Caco-2 (cell line): ENCODE measurements at regions not wholly inside any gene's neighbourhood (a gene's known extent, or its start where the extent isn't known, plus 50 kb on each side); places are given as distances from the start of the nearest gene placed in this dataset.

Experiments used
- BruUV-seq: library from RNA; stranded (reverse); fragments of 400-500 nt; replicated peaks from 2 replicates; lab custom pipeline; 2021; lab: Mats Ljungman, UMichigan
- CTCF ChIA-PET: fragments of 300-600 bp; sonication (Branson Sonifier 250); formaldehyde crosslinking; loops from one replicate; lab custom pipeline; 2022; ENCODE audit warnings: antibody characterized with exemption; lab: Charles Lee
- POLR2A ChIA-PET: fragments of 300-600 bp; sonication (Branson Sonifier 250); formaldehyde crosslinking; loops from one replicate; lab custom pipeline; 2022; ENCODE audit warnings: antibody characterized with exemption; lab: Charles Lee
- DNase-seq, 2 experiments: peaks; one replicate each; pipeline versions ENCODE4 v3.0.0 to v3.0.0-alpha.2; 2020 to 2022
- H3K27me3 ChIP-seq: replicated peaks from 2 replicates; pipeline ENCODE4 v1.6.0; 2011; ENCODE audit warnings: low read length; ENCODE audit not compliant: control insufficient read depth, insufficient read depth
- H3K36me3 ChIP-seq: 2 replicates; pipeline ENCODE4 v1.5.1; 2011; ENCODE audit warnings: low read length; ENCODE audit not compliant: control insufficient read depth, insufficient read depth
- H3K4me1 ChIP-seq: fragments of 250-450 bp; sonication (Bioruptor Pico); 2 replicates; pipeline ENCODE4 v1.5.1; 2020; ENCODE audit warnings: mild to moderate bottlenecking
- H3K4me3 ChIP-seq: 2 replicates; pipeline ENCODE4 v1.5.1; 2011; ENCODE audit warnings: low read depth, mild to moderate bottlenecking, control low read depth, low read length
- H3K9me3 ChIP-seq: fragments of 250-450 bp; sonication (Bioruptor Pico); 2 replicates; pipeline ENCODE4 v1.5.1; 2020; ENCODE audit warnings: mild to moderate bottlenecking, moderate library complexity
- H3K27ac Mint-ChIP-seq: one replicate; pipeline ENCODE4 v1.8.0; 2022; ENCODE audit warnings: mixed read lengths; ENCODE audit not compliant: unreplicated experiment
- H3K27me3 Mint-ChIP-seq: one replicate; pipeline ENCODE4 v1.8.0; 2022; ENCODE audit warnings: mixed read lengths; ENCODE audit not compliant: insufficient read depth, unreplicated experiment
- H3K36me3 Mint-ChIP-seq: one replicate; pipeline ENCODE4 v1.8.0; 2022; ENCODE audit warnings: mild to moderate bottlenecking, mixed read lengths; ENCODE audit not compliant: insufficient read depth, unreplicated experiment
- H3K4me1 Mint-ChIP-seq: one replicate; pipeline ENCODE4 v1.8.0; 2022; ENCODE audit warnings: low read depth, mixed read lengths; ENCODE audit not compliant: unreplicated experiment
- H3K4me3 Mint-ChIP-seq: one replicate; pipeline ENCODE4 v1.8.0; 2022; ENCODE audit warnings: mild to moderate bottlenecking, moderate library complexity, mixed read lengths; ENCODE audit not compliant: unreplicated experiment
- H3K9me3 Mint-ChIP-seq: one replicate; pipeline ENCODE4 v1.8.0; 2022; ENCODE audit warnings: mixed read lengths; ENCODE audit not compliant: unreplicated experiment
- CTCF ChIP-seq, 2 experiments: fragments of 200-600 bp in 1 of 2; IDR thresholded peaks; 1 replicate in 1 of 2; 2 replicates in 1 of 2; pipeline versions ENCODE4 v1.5.1 to v1.8.0; 2011 to 2022; ENCODE audit warnings: antibody characterized with exemption in 1 of 2, control low read depth in 1 of 2, inconsistent platforms in 1 of 2, low read depth in 1 of 2, low read length in 1 of 2, mild to moderate bottlenecking in 1 of 2, moderate library complexity in 1 of 2; ENCODE audit not compliant: insufficient read depth in 1 of 2, severe bottlenecking in 1 of 2, unreplicated experiment in 1 of 2
- intact Hi-C: fragments of 100-400 bp; cut with micrococcal nuclease; formaldehyde crosslinking; loops from one replicate; pipeline ENCODE4 v1.10.0; 2022; ENCODE audit not compliant: unreplicated experiment

GRCh38 chr7:25636871-25637283 lies 408.6 kb upstream of the NPVF start:
- BruUV-seq, result no TSS peak
- H3K36me3 Mint-ChIP-seq, result no peaks in the 10 kb centered on the region
- H3K9me3 Mint-ChIP-seq, result no peaks in the 10 kb centered on the region
- H3K4me3 Mint-ChIP-seq, result no peak overlapping the region
- Histone ChIP-seq H3K4me3 (no peak overlapping the region), H3K36me3 (no peaks in the 10 kb centered on the region), H3K27me3 (no peaks in the 10 kb centered on the region), H3K9me3 (no peaks in the 10 kb centered on the region), H3K4me1 (no peaks in the 10 kb centered on the region)
- intact Hi-C loops, result no loop called here
- no peaks in the 10 kb centered on the region for H3K4me1 Mint-ChIP-seq
- no peak for TF ChIP-seq CTCF (IDR thresholded peaks at IDR 0.05; ENCODE audit: insufficient read depth in 1 of 2, low read depth in 1 of 2, low read length in 1 of 2, severe bottlenecking in 1 of 2, unreplicated experiment in 1 of 2)
- H3K27ac Mint-ChIP-seq, result no peak overlapping the region
- CTCF ChIA-PET, result no interaction called here
- peaks cover 13% of the 10 kb centered on the region for H3K27me3 Mint-ChIP-seq
- POLR2A ChIA-PET, result no interaction called here
- DNase-seq, result no peak

GRCh38 chr7:25638068-25638467 lies 409.8 kb upstream of the NPVF start:
- Histone ChIP-seq H3K9me3 (no peaks in the 10 kb centered on the region), H3K4me3 (no peak overlapping the region), H3K4me1 (no peaks in the 10 kb centered on the region), H3K27me3 (no peaks in the 10 kb centered on the region), H3K36me3 (no peaks in the 10 kb centered on the region)
- no TSS peak for BruUV-seq
- intact Hi-C loops, result no loop called here
- no peaks in the 10 kb centered on the region for H3K4me1 Mint-ChIP-seq
- TF ChIP-seq CTCF (IDR thresholded peaks at IDR 0.05; ENCODE audit: insufficient read depth in 1 of 2, low read depth in 1 of 2, low read length in 1 of 2, severe bottlenecking in 1 of 2, unreplicated experiment in 1 of 2), result no peak
- H3K27ac Mint-ChIP-seq, result no peak overlapping the region
- H3K4me3 Mint-ChIP-seq, result no peak overlapping the region
- ChIA-PET CTCF (no interaction called here), POLR2A (no interaction called here)
- peaks cover 11% of the 10 kb centered on the region for H3K27me3 Mint-ChIP-seq
- H3K9me3 Mint-ChIP-seq, result no peaks in the 10 kb centered on the region
- no peaks in the 10 kb centered on the region for H3K36me3 Mint-ChIP-seq
- DNase-seq, result no peak

- Mint-ChIP-seq H3K9me3 (no peaks in the 10 kb centered on the region), H3K4me1 (no peaks in the 10 kb centered on the region), H3K27ac (no peak overlapping the region), H3K36me3 (no peaks in the 10 kb centered on the region), H3K4me3 (no peak overlapping the region), H3K27me3 (peaks cover 7% of the 10 kb centered on the region)
- TF ChIP-seq CTCF (IDR thresholded peaks at IDR 0.05; ENCODE audit: insufficient read depth in 1 of 2, low read depth in 1 of 2, low read length in 1 of 2, severe bottlenecking in 1 of 2, unreplicated experiment in 1 of 2), result no peak
- no peaks in the 10 kb centered on the region for H3K4me1 ChIP-seq
- H3K36me3 ChIP-seq, result no peaks in the 10 kb centered on the region
- no peaks in the 10 kb centered on the region for H3K27me3 ChIP-seq
- no peak overlapping the region for H3K4me3 ChIP-seq
- POLR2A ChIA-PET, result no interaction called here
- CTCF ChIA-PET, result no interaction called here
- H3K9me3 ChIP-seq, result no peaks in the 10 kb centered on the region
- no TSS peak for BruUV-seq
- DNase-seq, result no peak
- intact Hi-C loops, result no loop called here
Observed at GRCh38 chr7:25638590-25639244, 410.4 kb upstream of the NPVF start.
